SK-N-SH treated with all-trans-retinoic acid at 6 μM for 48 hours (cell line): ENCODE measurements at regions not wholly inside any gene's neighbourhood (a gene's known extent, or its start where the extent isn't known, plus 50 kb on each side); places are given as distances from the start of the nearest gene placed in this dataset.

Experiments used
- ARNTL ChIP-seq: fragments of 450-650 bp; formaldehyde crosslinking; IDR thresholded peaks from 2 replicates; pipeline ENCODE4 v1.5.0; 2020; ENCODE audit warnings: low read depth, mild to moderate bottlenecking, moderate library complexity, borderline replicate concordance
- ESRRG ChIP-seq: fragments of 250-450 bp; sonication (Bioruptor Pico); IDR thresholded peaks from 2 replicates; pipeline ENCODE4 v1.6.1; 2021; ENCODE audit warnings: mild to moderate bottlenecking
- GLIS3 ChIP-seq: fragments of 250-450 bp; sonication (Bioruptor Pico); IDR thresholded peaks from 2 replicates; pipeline ENCODE4 v1.5.0; 2020; ENCODE audit warnings: mild to moderate bottlenecking, moderate library complexity
- OSR1 ChIP-seq: fragments of 250-450 bp; sonication (Bioruptor Pico); IDR thresholded peaks from 2 replicates; pipeline ENCODE4 v1.8.0; 2022; ENCODE audit warnings: moderate library complexity, mild to moderate bottlenecking, inconsistent platforms
- PATZ1 ChIP-seq: fragments of 250-450 bp; sonication (Bioruptor Pico); IDR thresholded peaks from 2 replicates; pipeline ENCODE4 v1.8.0; 2020; ENCODE audit warnings: mild to moderate bottlenecking, moderate library complexity, borderline replicate concordance
- POU6F1 ChIP-seq: fragments of 250-450 bp; sonication (Bioruptor Pico); IDR thresholded peaks from 2 replicates; pipeline ENCODE4 v1.8.0; 2021; ENCODE audit warnings: low read depth, mild to moderate bottlenecking, moderate library complexity, borderline replicate concordance
- RARB ChIP-seq: fragments of 250-450 bp; sonication (Bioruptor Pico); IDR thresholded peaks from 2 replicates; pipeline ENCODE4 v1.8.0; 2021; ENCODE audit warnings: mild to moderate bottlenecking, moderate library complexity
- TCF4 ChIP-seq: fragments of 250-450 bp; sonication (Bioruptor Pico); IDR thresholded peaks from 2 replicates; pipeline ENCODE4 v1.8.0; 2021; ENCODE audit warnings: mild to moderate bottlenecking, moderate library complexity, borderline replicate concordance
- ZC3H10 ChIP-seq: fragments of 250-450 bp; sonication (Bioruptor Pico); IDR thresholded peaks from 2 replicates; pipeline ENCODE4 v1.5.1; 2021; ENCODE audit warnings: mild to moderate bottlenecking, moderate library complexity
- ZFP30 ChIP-seq: fragments of 450-650 bp; formaldehyde crosslinking; IDR thresholded peaks from 2 replicates; pipeline ENCODE4 v1.5.0; 2022; ENCODE audit warnings: mild to moderate bottlenecking, moderate library complexity
- ZNF70 ChIP-seq: fragments of 450-650 bp; formaldehyde crosslinking; IDR thresholded peaks from 2 replicates; pipeline ENCODE4 v1.5.0; 2020; ENCODE audit warnings: mild to moderate bottlenecking, moderate library complexity
- TF ChIP-seq, protein P1 (sequence below): fragments of 250-450 bp; sonication (Bioruptor Pico); IDR thresholded peaks from 2 replicates; pipeline ENCODE4 v1.5.0; 2020; ENCODE audit warnings: mild to moderate bottlenecking, moderate library complexity
- TF ChIP-seq, protein P2 (sequence below): fragments of 250-450 bp; sonication (Bioruptor Pico); IDR thresholded peaks from 2 replicates; pipeline ENCODE4 v1.5.1; 2020; ENCODE audit warnings: low read depth, mild to moderate bottlenecking, moderate library complexity
- TF ChIP-seq, protein P3 (sequence below): fragments of 250-450 bp; sonication (Bioruptor Pico); IDR thresholded peaks from 2 replicates; pipeline ENCODE4 v1.5.1; 2021; ENCODE audit warnings: mild to moderate bottlenecking, moderate library complexity

- TF ChIP-seq OSR1 (CRISPR knock-in tag), result no peak
- no peak for TF ChIP-seq ZFP30 (CRISPR knock-in tag)
- TF ChIP-seq ZNF70 (CRISPR knock-in tag), result no peak
- TF ChIP-seq, protein P1, sequence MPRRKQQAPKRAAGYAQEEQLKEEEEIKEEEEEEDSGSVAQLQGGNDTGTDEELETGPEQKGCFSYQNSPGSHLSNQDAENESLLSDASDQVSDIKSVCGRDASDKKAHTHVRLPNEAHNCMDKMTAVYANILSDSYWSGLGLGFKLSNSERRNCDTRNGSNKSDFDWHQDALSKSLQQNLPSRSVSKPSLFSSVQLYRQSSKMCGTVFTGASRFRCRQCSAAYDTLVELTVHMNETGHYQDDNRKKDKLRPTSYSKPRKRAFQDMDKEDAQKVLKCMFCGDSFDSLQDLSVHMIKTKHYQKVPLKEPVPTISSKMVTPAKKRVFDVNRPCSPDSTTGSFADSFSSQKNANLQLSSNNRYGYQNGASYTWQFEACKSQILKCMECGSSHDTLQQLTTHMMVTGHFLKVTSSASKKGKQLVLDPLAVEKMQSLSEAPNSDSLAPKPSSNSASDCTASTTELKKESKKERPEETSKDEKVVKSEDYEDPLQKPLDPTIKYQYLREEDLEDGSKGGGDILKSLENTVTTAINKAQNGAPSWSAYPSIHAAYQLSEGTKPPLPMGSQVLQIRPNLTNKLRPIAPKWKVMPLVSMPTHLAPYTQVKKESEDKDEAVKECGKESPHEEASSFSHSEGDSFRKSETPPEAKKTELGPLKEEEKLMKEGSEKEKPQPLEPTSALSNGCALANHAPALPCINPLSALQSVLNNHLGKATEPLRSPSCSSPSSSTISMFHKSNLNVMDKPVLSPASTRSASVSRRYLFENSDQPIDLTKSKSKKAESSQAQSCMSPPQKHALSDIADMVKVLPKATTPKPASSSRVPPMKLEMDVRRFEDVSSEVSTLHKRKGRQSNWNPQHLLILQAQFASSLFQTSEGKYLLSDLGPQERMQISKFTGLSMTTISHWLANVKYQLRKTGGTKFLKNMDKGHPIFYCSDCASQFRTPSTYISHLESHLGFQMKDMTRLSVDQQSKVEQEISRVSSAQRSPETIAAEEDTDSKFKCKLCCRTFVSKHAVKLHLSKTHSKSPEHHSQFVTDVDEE (CRISPR knock-in tag), result no peak
- TF ChIP-seq, protein P2, sequence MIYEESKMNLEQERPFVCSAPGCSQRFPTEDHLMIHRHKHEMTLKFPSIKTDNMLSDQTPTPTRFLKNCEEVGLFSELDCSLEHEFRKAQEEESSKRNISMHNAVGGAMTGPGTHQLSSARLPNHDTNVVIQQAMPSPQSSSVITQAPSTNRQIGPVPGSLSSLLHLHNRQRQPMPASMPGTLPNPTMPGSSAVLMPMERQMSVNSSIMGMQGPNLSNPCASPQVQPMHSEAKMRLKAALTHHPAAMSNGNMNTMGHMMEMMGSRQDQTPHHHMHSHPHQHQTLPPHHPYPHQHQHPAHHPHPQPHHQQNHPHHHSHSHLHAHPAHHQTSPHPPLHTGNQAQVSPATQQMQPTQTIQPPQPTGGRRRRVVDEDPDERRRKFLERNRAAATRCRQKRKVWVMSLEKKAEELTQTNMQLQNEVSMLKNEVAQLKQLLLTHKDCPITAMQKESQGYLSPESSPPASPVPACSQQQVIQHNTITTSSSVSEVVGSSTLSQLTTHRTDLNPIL (CRISPR knock-in tag), result no peak
- no peak for TF ChIP-seq TCF4 (CRISPR knock-in tag)
- TF ChIP-seq, protein P3, sequence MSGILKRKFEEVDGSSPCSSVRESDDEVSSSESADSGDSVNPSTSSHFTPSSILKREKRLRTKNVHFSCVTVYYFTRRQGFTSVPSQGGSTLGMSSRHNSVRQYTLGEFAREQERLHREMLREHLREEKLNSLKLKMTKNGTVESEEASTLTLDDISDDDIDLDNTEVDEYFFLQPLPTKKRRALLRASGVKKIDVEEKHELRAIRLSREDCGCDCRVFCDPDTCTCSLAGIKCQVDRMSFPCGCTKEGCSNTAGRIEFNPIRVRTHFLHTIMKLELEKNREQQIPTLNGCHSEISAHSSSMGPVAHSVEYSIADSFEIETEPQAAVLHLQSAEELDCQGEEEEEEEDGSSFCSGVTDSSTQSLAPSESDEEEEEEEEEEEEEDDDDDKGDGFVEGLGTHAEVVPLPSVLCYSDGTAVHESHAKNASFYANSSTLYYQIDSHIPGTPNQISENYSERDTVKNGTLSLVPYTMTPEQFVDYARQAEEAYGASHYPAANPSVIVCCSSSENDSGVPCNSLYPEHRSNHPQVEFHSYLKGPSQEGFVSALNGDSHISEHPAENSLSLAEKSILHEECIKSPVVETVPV (CRISPR knock-in tag), result no peak
- TF ChIP-seq POU6F1 (CRISPR knock-in tag), result no peak
- no peak for TF ChIP-seq RARB
- TF ChIP-seq ARNTL (CRISPR knock-in tag), result no peak
- TF ChIP-seq GLIS3, result no peak
- TF ChIP-seq PATZ1 (CRISPR knock-in tag), result no peak
- no peak for TF ChIP-seq ESRRG
- TF ChIP-seq ZC3H10 (CRISPR knock-in tag), result no peak
These were observed 739.3 kb downstream of the ADGRL2 start for GRCh38 chr1:82540006-82540405.
